Lung (tissue), 11 donors: ENCODE measurements at regions not wholly inside any gene's neighbourhood (a gene's known extent, or its start where the extent isn't known, plus 50 kb on each side); places are given as distances from the start of the nearest gene placed in this dataset.

ENCODE experiments used
- ATAC-seq: fragments of 200-7000 bp; cut with Tn5 transposase; one replicate; pipeline ENCODE4 v1.9.1; 2020; ENCODE audit warnings: moderate number of reproducible peaks; ENCODE audit not compliant: insufficient read depth, low FRiP score
- DNase-seq, 3 donors: peaks; one replicate each; pipeline ENCODE4 v3.0.0-alpha.2; 2013 to 2017
- H3K27ac ChIP-seq, 2 donors: one replicate each; pipeline ENCODE4 v1.5.1; 2013; ENCODE audit warnings: mild to moderate bottlenecking in 2 of 2, moderate library complexity in 2 of 2, control low read depth in 1 of 2, inconsistent platforms in 1 of 2, low read depth in 1 of 2, low read length in 1 of 2
- H3K27me3 ChIP-seq, 3 donors: one replicate each; pipeline ENCODE4 v1.5.1; 2013; ENCODE audit warnings: low read length in 2 of 3; ENCODE audit not compliant: control insufficient read depth in 3 of 3, insufficient read depth in 3 of 3
- H3K36me3 ChIP-seq, 4 donors: one replicate each; pipeline ENCODE4 v1.5.1; 2013; ENCODE audit warnings: low read length in 4 of 4, mild to moderate bottlenecking in 1 of 4, moderate library complexity in 1 of 4; ENCODE audit not compliant: control insufficient read depth in 4 of 4, insufficient read depth in 4 of 4
- H3K4me1 ChIP-seq, 5 donors: one replicate each; pipeline ENCODE4 v1.5.1; 2013; ENCODE audit warnings: low read length in 5 of 5, mild to moderate bottlenecking in 2 of 5, moderate library complexity in 1 of 5; ENCODE audit not compliant: control insufficient read depth in 5 of 5, insufficient read depth in 5 of 5
- H3K4me3 ChIP-seq: one replicate; pipeline ENCODE4 v1.5.1; 2013; ENCODE audit warnings: mild to moderate bottlenecking, control low read depth, moderate library complexity
- H3K9ac ChIP-seq, 2 donors: one replicate each; pipeline ENCODE4 v1.5.1; 2013; ENCODE audit warnings: low read length in 2 of 2, control low read depth in 1 of 2; ENCODE audit not compliant: insufficient read depth in 1 of 2
- H3K9me3 ChIP-seq, 4 donors: one replicate each; pipeline ENCODE4 v1.5.1; 2013; ENCODE audit warnings: low read length in 3 of 4, mild to moderate bottlenecking in 1 of 4, moderate library complexity in 1 of 4; ENCODE audit not compliant: control insufficient read depth in 4 of 4, insufficient read depth in 3 of 4
- CTCF ChIP-seq: IDR thresholded peaks from 2 replicates; pipeline ENCODE4 v1.5.1; 2012; ENCODE audit warnings: mild to moderate bottlenecking; ENCODE audit errors: control extremely low read depth, extremely low read depth
- WGBS, 2 donors: extraction: QIAGEN DNeasy Blood & Tissue Kit; methylation state at CpG; one replicate each; pipeline ENCODE4 v1.1.7; 2013; 5-methylcytosine and 5-hydroxymethylcytosine counted together
- donor health status: control.
- donor health status: control.
- donor health status: Bipolar disorder and iron deficiency.
- donor health status: healthy.
- donor health status: DM: yes; HTN: yes; CAD: no.

DNA sequence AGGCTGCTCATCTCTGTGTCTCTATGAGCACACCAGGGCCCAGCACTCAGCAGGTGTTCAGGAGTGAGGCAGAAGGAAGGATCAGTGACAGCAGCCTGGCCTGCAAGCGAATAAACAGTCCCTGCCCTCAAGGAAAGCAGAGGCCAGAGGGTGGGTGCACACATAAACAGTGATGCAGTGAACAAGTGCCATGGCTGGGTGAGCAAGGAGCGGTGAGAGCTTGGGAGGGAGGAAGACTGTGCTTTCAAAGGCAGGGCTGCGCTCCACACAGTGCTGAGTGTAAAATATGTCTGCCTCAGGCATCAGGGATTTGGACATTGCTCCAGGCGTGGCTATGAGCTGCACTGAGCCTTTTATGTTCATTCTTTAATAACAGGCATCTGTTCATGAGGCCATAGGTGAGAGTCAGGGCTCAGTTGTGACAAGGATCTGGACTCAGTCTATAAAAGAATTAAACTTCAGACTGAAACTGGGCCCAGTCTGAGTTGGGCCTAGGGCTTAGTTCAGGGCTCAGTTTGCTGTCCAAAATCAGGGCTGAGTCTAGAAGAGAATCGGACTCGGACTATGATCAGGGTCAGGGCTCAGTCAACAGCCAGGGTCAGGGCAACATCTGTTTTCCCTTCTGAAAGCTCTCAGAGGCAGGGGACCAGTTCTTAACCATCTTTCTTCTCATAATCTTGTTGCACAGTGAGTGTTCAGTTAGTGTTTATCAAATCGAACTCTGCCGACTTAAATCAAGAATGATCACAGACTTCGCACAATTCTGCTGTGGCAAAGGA lies 213.7 kb downstream of the FOXD2 start:
- H3K27ac ChIP-seq: no peak overlapping the region
- DNase-seq: no peak

DNA sequence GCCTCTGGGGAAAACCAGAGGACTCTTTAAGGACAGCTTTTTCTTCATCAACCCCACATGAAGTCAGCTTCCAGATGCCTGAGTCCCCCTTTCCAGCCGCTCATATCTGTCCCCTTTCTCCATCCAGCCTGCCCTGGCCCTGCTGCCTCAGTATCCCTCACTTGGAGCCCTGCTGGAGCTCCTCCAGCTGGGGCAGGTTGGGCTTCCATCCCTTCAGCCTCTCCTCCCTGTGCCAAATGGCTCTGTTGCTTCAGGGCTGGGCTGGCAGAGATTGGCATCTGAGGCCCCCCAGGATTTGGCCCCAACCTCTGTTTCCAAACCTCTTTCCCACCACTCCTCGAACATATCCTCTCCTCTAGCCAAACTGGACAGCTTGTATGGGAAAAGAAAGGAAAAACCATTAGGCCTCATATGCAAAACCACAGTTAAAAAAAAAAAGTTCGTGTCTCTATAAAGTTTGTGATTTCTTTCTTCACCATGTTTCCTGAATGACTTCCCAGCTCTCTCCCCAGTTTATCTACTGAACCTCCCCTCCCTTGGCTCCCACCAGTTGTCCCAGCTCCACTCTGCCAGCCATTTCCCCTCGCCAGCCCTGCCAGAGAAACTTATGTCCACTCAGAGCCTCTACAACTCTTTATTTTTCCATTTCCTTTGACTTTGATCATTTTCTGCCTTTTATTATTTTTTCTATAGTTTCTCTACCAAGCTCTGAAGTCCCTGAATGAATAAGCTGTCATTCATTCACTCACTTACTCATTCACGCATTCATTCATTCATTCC lies 217.9 kb downstream of the FOXD2 start:
- H3K9ac ChIP-seq: no peak overlapping the region
- ATAC-seq (no peak), DNase-seq (no peak)
- H3K4me1 ChIP-seq: peaks cover 0 to 4% (median 0%) of the 10 kb centered on the region in 5 donors
- H3K9me3 ChIP-seq: no peaks in the 10 kb centered on the region
- no peaks in the 10 kb centered on the region for H3K27me3 ChIP-seq
- no peak overlapping the region for H3K27ac ChIP-seq
- no peak for TF ChIP-seq CTCF
- WGBS, 2 donors: 76% methylated on average over 5 of the region's 5 CpGs
- H3K4me3 ChIP-seq: no peak overlapping the region
- H3K36me3 ChIP-seq: no peaks in the 10 kb centered on the region

More for the DNA sequence above, 213.7 kb downstream of the FOXD2 start:
- no peak for TF ChIP-seq CTCF
- no peaks in the 10 kb centered on the region for H3K36me3 ChIP-seq
- peaks cover 0 to 16% (median 2%) of the 10 kb centered on the region in 5 donors for H3K4me1 ChIP-seq
- H3K9me3 ChIP-seq: no peaks in the 10 kb centered on the region
- no peak overlapping the region for H3K4me3 ChIP-seq
- ATAC-seq: no peak
- WGBS, 2 donors: 81 to 84% methylated on average over 9 of the region's 9 CpGs
- H3K9ac ChIP-seq: no peak overlapping the region
- H3K27me3 ChIP-seq: no peaks in the 10 kb centered on the region

DNA sequence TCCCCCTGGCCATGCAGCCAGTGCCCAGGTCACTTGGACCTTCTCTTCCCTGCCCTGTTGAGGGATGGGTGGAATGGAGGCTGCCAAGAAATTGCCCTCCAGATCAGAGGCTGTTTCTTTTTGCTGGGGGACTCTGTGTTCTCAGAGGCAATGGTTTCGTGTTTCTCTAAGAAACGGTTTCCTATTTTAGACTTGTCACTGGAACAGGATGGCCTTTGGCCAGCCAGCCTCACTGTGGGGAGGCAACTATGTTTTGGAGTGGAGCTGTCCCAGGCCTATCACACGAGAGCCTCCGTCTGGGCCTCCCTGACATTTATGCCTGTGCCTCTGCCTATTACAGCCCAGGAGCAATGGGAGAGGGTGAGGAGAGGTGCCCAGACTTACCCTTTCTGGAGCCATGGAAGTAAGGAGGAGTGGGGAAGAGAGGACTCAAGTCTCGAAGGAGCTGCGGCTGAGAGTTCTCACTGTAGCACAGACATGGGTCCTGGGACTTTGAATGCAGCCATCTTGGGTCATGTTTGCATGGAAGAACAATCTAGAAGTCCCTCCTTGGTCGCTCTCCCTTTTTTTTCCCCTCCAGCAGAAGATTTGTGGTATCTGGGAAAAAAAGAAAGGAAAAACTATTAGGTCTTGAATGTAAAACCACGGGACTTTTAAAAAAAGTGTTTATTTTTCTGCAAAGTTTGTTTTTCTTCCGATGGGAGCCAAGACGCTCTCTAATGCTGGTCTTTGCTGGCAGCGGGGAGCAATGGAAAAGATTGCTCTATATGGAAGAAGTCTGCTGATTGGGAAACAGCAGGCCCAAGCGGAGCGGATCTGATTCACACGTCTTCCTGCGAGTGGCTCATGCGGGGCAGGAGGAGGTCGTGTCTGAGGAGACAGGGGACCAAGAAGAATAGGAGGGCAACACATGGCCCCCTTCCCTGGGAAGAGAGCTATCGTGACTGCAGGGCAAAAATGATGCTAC lies 219.2 kb downstream of the FOXD2 start:
- no peak for ATAC-seq
- 79 to 85% methylated on average over 18 of the region's 18 CpGs for WGBS, 2 donors

More for the DNA sequence above, 219.2 kb downstream of the FOXD2 start:
- peak; percentile 51 to 78 (median 53) for DNase-seq
- Histone ChIP-seq H3K4me3 (no peak overlapping the region), H3K27me3 (no peaks in the 10 kb centered on the region), H3K4me1 (no peaks in the 10 kb centered on the region), H3K27ac (no peak overlapping the region), H3K36me3 (no peaks in the 10 kb centered on the region), H3K9ac (no peak overlapping the region), H3K9me3 (no peaks in the 10 kb centered on the region)
- TF ChIP-seq CTCF: no peak
